MM.1S (cell line): ENCODE measurements at regions not wholly inside any gene's neighbourhood (a gene's known extent, or its start where the extent isn't known, plus 50 kb on each side); places are given as distances from the start of the nearest gene placed in this dataset.

Experiments
- CTCF ChIP-seq: fragments of 300-600 bp; sonication (generic); IDR thresholded peaks from 2 replicates; pipeline ENCODE4 v1.5.1; 2016; ENCODE audit warnings: antibody characterized with exemption, low read length, mixed read lengths
- EZH2 ChIP-seq: fragments of 300-600 bp; sonication (generic); optimal IDR thresholded peaks from 2 replicates; pipeline ENCODE3; 2017; ENCODE audit warnings: low read depth, mild to moderate bottlenecking, antibody characterized with exemption, low read length, mixed read lengths

GRCh38 chr3:78314327-78314726, 1274.4 kb downstream of the ROBO2 start:
- no peak for TF ChIP-seq CTCF
- TF ChIP-seq EZH2 = no peak
